Endothelial cell of umbilical vein (primary cell): ENCODE measurements at regions not wholly inside any gene's neighbourhood (a gene's known extent, or its start where the extent isn't known, plus 50 kb on each side); places are given as distances from the start of the nearest gene placed in this dataset.

Source experiments
- BruUV-seq: library from RNA; stranded (reverse); fragments of 400-500 nt; replicated peaks from 2 replicates; lab custom pipeline; 2021; lab: Mats Ljungman, UMichigan
- CTCF ChIA-PET: fragments of 300-600, 350-600 bp; sonication (Branson Sonifier 250); formaldehyde crosslinking; loops from one replicate; lab custom pipeline; 2021; ENCODE audit warnings: antibody characterized with exemption, inconsistent platforms; lab: Charles Lee
- POLR2A ChIA-PET: fragments of 300-600, 350-600 bp; sonication (Branson Sonifier 250); formaldehyde crosslinking; loops from one replicate; lab custom pipeline; 2021; ENCODE audit warnings: antibody characterized with exemption, inconsistent platforms; lab: Charles Lee
- DNase-seq: peaks from one replicate; pipeline ENCODE4 v3.0.0-alpha.2; 2011; ENCODE audit warnings: low read depth, low spot score
- FAIRE-seq: peaks from 2 replicates; lab custom pipeline; 2011; peaks lifted over from hg19 to GRCh38; lab: Jason Lieb, UNC
- H2AFZ ChIP-seq: 2 replicates; pipeline ENCODE4 v1.6.0; 2012; ENCODE audit warnings: low read depth, low read length, control low read depth, inconsistent platforms
- H3K27ac ChIP-seq: 2 replicates; pipeline ENCODE4 v1.5.1; 2011; ENCODE audit warnings: low read depth, mild to moderate bottlenecking, control low read depth, low read length, moderate library complexity; ENCODE audit not compliant: insufficient read depth
- H3K27me3 ChIP-seq, 2 experiments: 2 replicates each; pipeline versions ENCODE4 v1.6.0 to v1.6.1; 2011; ENCODE audit warnings: low read length in 2 of 2, mixed read lengths in 1 of 2; ENCODE audit not compliant: control insufficient read depth in 2 of 2, insufficient read depth in 2 of 2
- H3K36me3 ChIP-seq, 2 experiments: 2 replicates in 1 of 2; 3 replicates in 1 of 2; pipeline ENCODE4 v1.5.1; 2011; ENCODE audit warnings: low read length in 2 of 2, mild to moderate bottlenecking in 1 of 2, moderate library complexity in 1 of 2; ENCODE audit not compliant: control insufficient read depth in 2 of 2, insufficient read depth in 2 of 2; ENCODE audit errors: extremely low read depth in 1 of 2
- H3K4me1 ChIP-seq: 3 replicates; pipeline ENCODE4 v1.5.1; 2011; ENCODE audit warnings: mild to moderate bottlenecking, low read length; ENCODE audit not compliant: control insufficient read depth, insufficient read depth; ENCODE audit errors: extremely low read depth
- H3K4me2 ChIP-seq: 2 replicates; pipeline ENCODE4 v1.6.1; 2011; ENCODE audit warnings: low read length, control low read depth, mixed read lengths; ENCODE audit not compliant: insufficient read depth
- H3K4me3 ChIP-seq, 3 experiments: fragments of 200-600 bp in 1 of 3; sonication (generic), shearing (Covaris generic) in 1 of 3; replicated peaks in 1 of 3; 2 replicates each; pipeline ENCODE4 v1.5.1; 2011 to 2016; ENCODE audit warnings: control low read depth in 3 of 3, low read length in 3 of 3, mild to moderate bottlenecking in 2 of 3, inconsistent platforms in 1 of 3, low read depth in 1 of 3, moderate library complexity in 1 of 3; ENCODE audit not compliant: insufficient read depth in 1 of 3
- H3K79me2 ChIP-seq: 2 replicates; pipeline ENCODE4 v1.6.0; 2012; ENCODE audit warnings: low read length, inconsistent platforms; ENCODE audit not compliant: control insufficient read depth, insufficient read depth
- H3K9ac ChIP-seq: replicated peaks from 2 replicates; pipeline ENCODE3; 2011; ENCODE audit warnings: low read length, control low read depth; ENCODE audit not compliant: insufficient read depth; ENCODE audit errors: extremely low read depth
- H3K9me1 ChIP-seq: replicated peaks from 3 replicates; pipeline ENCODE4 v1.6.0; 2011; ENCODE audit warnings: mild to moderate bottlenecking, low read length; ENCODE audit not compliant: control insufficient read depth, insufficient read depth; ENCODE audit errors: extremely low read depth
- H3K9me3 ChIP-seq: replicated peaks from 2 replicates; pipeline ENCODE4 v1.5.1; 2012; ENCODE audit warnings: low read length, inconsistent platforms; ENCODE audit not compliant: control insufficient read depth, insufficient read depth
- H4K20me1 ChIP-seq: replicated peaks from 2 replicates; pipeline ENCODE3; 2011; ENCODE audit warnings: mild to moderate bottlenecking, low read length; ENCODE audit not compliant: control insufficient read depth, insufficient read depth; ENCODE audit errors: extremely low read depth
- EZH2 ChIP-seq: IDR thresholded peaks from 2 replicates; pipeline ENCODE4 v1.6.1; 2012; ENCODE audit warnings: borderline replicate concordance, low read depth, mild to moderate bottlenecking, moderate library complexity, low read length, inconsistent platforms; ENCODE audit not compliant: severe bottlenecking
- FOS ChIP-seq: IDR thresholded peaks from 2 replicates; pipeline ENCODE4 v1.6.1; 2011; ENCODE audit warnings: mild to moderate bottlenecking, low read length, moderate library complexity, borderline replicate concordance; ENCODE audit not compliant: insufficient read depth
- GATA2 ChIP-seq: IDR thresholded peaks from 2 replicates; pipeline ENCODE4 v1.7.0; 2011; ENCODE audit warnings: low read depth, mild to moderate bottlenecking, moderate library complexity, mixed read lengths, low read length; ENCODE audit not compliant: insufficient read length, insufficient read depth
- JUN ChIP-seq: IDR thresholded peaks from 2 replicates; pipeline ENCODE4 v1.6.1; 2011; ENCODE audit warnings: borderline replicate concordance, low read depth; ENCODE audit not compliant: insufficient read length, insufficient read depth
- MAX ChIP-seq: IDR thresholded peaks from 2 replicates; pipeline ENCODE4 v1.6.1; 2011; ENCODE audit not compliant: insufficient read depth, insufficient read length
- MYC ChIP-seq: IDR thresholded peaks from one replicate; pipeline ENCODE4 v1.6.1; 2011; ENCODE audit warnings: mild to moderate bottlenecking, low read depth, low read length
- POLR2A ChIP-seq: IDR thresholded peaks from 2 replicates; pipeline ENCODE4 v1.6.1; 2012; ENCODE audit warnings: low read depth, mild to moderate bottlenecking, control low read depth, low read length
- POLR2AphosphoS5 ChIP-seq: IDR thresholded peaks from 2 replicates; pipeline ENCODE4 v1.6.1; 2012; ENCODE audit warnings: low read depth, mild to moderate bottlenecking, control low read depth, low read length, moderate library complexity; ENCODE audit not compliant: insufficient read depth
- dilution Hi-C: fragments of 300-500 bp; cut with MboI; formaldehyde crosslinking; loops from one replicate; pipeline ENCODE4 v1.15.0; 2019; ENCODE audit warnings: low sequenced_read_pairs; ENCODE audit not compliant: extremely low pct_ligation_motif_present
- intact Hi-C: fragments of 100-400 bp; cut with micrococcal nuclease; formaldehyde crosslinking; loops from one replicate; pipeline ENCODE4 v1.10.0; 2022
- TF ChIP-seq, protein P1 (sequence below), 2 donors: IDR thresholded peaks; 1 replicate in 1 of 2; 2 replicates in 1 of 2; pipeline ENCODE4 v1.5.1; 2011; ENCODE audit warnings: low read length in 2 of 2, mild to moderate bottlenecking in 2 of 2, moderate library complexity in 2 of 2, control low read depth in 1 of 2, inconsistent platforms in 1 of 2, low read depth in 1 of 2; ENCODE audit not compliant: insufficient read depth in 1 of 2; ENCODE audit errors: extremely low read depth in 1 of 2

GRCh38 chr21:15422783-15423182, 307.0 kb upstream of the USP25 start:
- intact Hi-C loops, result no loop called here
- Histone ChIP-seq H3K27ac (no peak overlapping the region), H3K4me1 (no peaks in the 10 kb centered on the region), H3K9me3 (no peaks in the 10 kb centered on the region), H3K9ac (no peak overlapping the region), H2AFZ (no peak overlapping the region), H3K36me3 (no peaks in the 10 kb centered on the region), H3K4me2 (no peak overlapping the region), H4K20me1 (no peaks in the 10 kb centered on the region), H3K27me3 (no peaks in the 10 kb centered on the region), H3K4me3 (no peak overlapping the region), H3K9me1 (no peaks in the 10 kb centered on the region), H3K79me2 (no peaks in the 10 kb centered on the region)
- CTCF ChIA-PET, result no interaction called here
- FAIRE-seq (no peak), DNase-seq (no peak)
- dilution Hi-C loops, result no loop called here
- no peak for TF ChIP-seq POLR2AphosphoS5
- no peak for TF ChIP-seq MAX
- TF ChIP-seq, protein P1, sequence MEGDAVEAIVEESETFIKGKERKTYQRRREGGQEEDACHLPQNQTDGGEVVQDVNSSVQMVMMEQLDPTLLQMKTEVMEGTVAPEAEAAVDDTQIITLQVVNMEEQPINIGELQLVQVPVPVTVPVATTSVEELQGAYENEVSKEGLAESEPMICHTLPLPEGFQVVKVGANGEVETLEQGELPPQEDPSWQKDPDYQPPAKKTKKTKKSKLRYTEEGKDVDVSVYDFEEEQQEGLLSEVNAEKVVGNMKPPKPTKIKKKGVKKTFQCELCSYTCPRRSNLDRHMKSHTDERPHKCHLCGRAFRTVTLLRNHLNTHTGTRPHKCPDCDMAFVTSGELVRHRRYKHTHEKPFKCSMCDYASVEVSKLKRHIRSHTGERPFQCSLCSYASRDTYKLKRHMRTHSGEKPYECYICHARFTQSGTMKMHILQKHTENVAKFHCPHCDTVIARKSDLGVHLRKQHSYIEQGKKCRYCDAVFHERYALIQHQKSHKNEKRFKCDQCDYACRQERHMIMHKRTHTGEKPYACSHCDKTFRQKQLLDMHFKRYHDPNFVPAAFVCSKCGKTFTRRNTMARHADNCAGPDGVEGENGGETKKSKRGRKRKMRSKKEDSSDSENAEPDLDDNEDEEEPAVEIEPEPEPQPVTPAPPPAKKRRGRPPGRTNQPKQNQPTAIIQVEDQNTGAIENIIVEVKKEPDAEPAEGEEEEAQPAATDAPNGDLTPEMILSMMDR (IDR thresholded peaks at IDR 0.05; ENCODE audit: extremely low read depth in 1 of 2, insufficient read depth in 1 of 2, low read depth in 1 of 2, low read length in 2 of 2), result no peak
- TF ChIP-seq MYC, result no peak
- no peak for TF ChIP-seq GATA2
- TF ChIP-seq FOS, result no peak
- no peak for TF ChIP-seq JUN
- no peak for TF ChIP-seq EZH2
- no peak for TF ChIP-seq POLR2A
- no TSS peak for BruUV-seq
- POLR2A ChIA-PET, result no interaction called here
